HUES6 (cell line): ENCODE measurements at regions not wholly inside any gene's neighbourhood (a gene's known extent, or its start where the extent isn't known, plus 50 kb on each side); places are given as distances from the start of the nearest gene placed in this dataset.
"Not testable (repeated sequence)": the region's sequence is repeated elsewhere in the genome, so short reads cannot be mapped to it uniquely, and the experiment has no call there.

Experiments
- H3K27ac ChIP-seq: 2 replicates; pipeline ENCODE4 v1.7.0; 2013; ENCODE audit warnings: low read depth, mild to moderate bottlenecking, low read length, inconsistent platforms
- H3K27me3 ChIP-seq: 2 replicates; pipeline ENCODE4 v1.6.1; 2013; ENCODE audit warnings: low read length; ENCODE audit not compliant: control insufficient read depth, insufficient read depth
- H3K36me3 ChIP-seq: 2 replicates; pipeline ENCODE4 v1.6.1; 2013; ENCODE audit warnings: low read length; ENCODE audit not compliant: control insufficient read depth, insufficient read depth
- H3K4me1 ChIP-seq: 2 replicates; pipeline ENCODE4 v1.6.1; 2013; ENCODE audit warnings: low read length; ENCODE audit not compliant: control insufficient read depth, insufficient read depth
- H3K4me3 ChIP-seq: 2 replicates; pipeline ENCODE4 v1.5.1; 2013; ENCODE audit warnings: low read depth, low read length
- H3K9ac ChIP-seq: one replicate; pipeline ENCODE4 v1.6.1; 2013; ENCODE audit warnings: mild to moderate bottlenecking, low read length
- H3K9me3 ChIP-seq: 2 replicates; pipeline ENCODE4 v1.6.1; 2013; ENCODE audit warnings: low read depth, low read length; ENCODE audit not compliant: control insufficient read depth, insufficient read depth

DNA sequence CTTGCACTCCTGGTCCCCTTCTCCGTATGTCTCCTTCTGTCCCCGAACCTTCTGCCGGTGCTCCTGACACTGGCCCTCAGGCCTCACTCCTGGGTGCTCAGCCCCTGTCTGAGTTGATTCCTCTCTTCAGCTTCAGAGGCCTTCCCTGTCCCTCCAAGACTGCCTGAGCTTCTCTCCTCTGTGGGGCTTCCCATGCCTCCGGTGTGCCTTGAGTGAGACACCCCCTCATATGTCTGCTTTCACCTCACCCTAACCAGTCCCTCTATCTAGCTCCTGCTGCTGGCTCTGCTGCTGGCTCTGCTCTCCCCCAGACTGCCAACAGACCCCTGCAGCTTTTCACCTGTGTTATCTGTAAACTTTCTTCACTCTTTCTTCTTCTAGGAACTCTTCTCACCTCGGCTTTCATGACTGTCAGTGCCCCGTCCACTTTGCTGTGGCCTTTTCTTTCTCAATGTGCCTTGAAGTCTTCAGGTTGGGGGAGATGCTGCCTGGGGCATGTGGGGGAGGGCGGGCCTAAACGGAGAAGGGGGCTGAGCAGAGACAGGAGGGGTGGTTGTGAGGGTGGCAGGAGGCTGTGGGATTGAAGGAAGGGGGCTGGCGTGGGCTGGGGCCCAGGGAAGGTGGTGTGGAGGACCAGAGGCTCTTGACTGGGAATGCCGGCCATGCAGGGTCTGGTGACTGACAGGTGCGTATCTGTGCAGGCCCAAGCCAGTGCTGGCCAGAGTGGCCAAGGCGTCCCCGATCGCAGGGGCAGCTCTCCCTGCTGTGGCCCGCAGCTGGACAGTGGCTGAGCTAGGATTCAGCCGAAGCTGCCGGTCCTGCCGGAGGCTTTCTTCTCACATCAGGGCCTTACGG lies 81.3 kb downstream of the METRNL start:
- no peaks in the 10 kb centered on the region for H3K9me3 ChIP-seq
- H3K9ac ChIP-seq = no peak overlapping the region
- no peaks in the 10 kb centered on the region for H3K4me1 ChIP-seq
- H3K36me3 ChIP-seq = no peaks in the 10 kb centered on the region
- H3K27me3 ChIP-seq = no peaks in the 10 kb centered on the region
- no peak overlapping the region for H3K27ac ChIP-seq
- H3K4me3 ChIP-seq = no peak overlapping the region

DNA sequence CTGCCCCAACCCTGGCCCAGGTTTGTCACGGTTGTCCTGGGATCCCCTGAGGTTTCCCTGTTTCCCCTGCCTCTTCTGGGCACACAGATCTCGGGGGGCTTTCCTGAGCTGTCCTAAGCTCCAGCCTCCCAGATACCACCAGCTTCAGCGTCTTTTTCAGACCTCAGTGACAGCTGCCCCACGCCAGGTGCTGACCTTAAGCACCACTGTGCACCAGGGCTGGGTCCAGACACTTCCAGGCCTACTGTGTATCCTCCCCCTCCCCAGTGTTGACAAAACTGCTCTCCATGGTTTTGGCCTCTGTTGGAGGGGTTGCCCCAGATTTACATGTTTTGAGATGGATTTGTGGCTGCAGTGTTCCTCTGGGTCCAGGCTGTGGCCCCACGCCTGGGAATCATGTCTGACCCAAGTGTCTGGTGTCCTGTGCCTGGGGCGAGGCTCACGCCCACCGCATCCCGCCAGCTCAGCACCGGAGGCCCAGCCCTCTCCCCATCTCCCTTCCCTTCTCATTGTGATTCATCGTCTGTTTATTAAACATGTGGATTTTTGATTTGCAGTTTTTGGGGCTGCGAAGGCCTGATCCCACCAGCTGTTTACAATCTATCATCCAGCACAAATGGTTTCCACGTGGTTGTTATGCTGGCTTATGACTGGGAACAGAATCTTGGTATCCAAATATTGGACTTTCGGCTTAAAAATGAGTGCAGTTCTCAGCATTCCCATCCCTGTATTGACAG lies 82.1 kb downstream of the METRNL start:
- H3K27me3 ChIP-seq = no peaks in the 10 kb centered on the region
- H3K27ac ChIP-seq = no peak overlapping the region
- no peak overlapping the region for H3K4me3 ChIP-seq
- H3K36me3 ChIP-seq = no peaks in the 10 kb centered on the region
- no peak overlapping the region for H3K9ac ChIP-seq
- no peaks in the 10 kb centered on the region for H3K9me3 ChIP-seq
- H3K4me1 ChIP-seq = no peaks in the 10 kb centered on the region

DNA sequence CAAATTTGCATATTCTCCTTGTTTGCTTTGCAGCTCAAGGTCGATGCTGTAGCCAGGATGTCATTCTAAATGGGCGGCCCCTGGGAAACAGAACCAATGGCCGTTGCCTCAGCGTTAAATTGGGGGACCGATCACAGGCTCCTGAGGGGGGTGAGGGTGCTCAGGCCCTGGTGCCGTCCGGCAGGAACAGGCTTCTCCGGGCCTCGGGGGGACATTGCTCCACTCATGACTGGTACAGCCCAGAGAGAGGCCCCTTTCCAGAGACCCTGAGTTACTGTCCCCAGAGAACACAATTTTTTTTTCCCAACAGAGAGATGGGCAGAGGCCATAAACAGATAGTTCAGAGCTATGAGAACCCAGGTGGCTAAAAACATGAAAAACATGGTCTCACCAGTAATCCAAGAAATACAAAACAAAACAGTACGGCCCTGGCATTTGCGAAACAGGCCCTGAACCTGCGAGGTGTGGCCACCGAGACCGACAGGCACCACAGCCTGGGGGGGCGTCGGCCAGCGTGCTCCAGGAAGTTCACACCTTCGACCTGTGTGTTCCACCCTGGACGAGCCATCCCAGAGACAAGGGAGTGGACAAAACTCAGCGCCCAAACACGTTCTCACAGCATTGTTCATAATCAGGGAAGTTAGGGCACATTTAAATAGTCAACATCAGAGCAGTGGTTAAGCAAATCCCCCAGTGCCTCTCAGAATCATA lies 82.8 kb downstream of the METRNL start:
- Histone ChIP-seq H3K27ac (no peak overlapping the region), H3K36me3 (no peaks in the 10 kb centered on the region), H3K4me3 (no peak overlapping the region), H3K4me1 (no peaks in the 10 kb centered on the region), H3K9me3 (peaks cover 4% of the 10 kb centered on the region), H3K9ac (no peak overlapping the region), H3K27me3 (no peaks in the 10 kb centered on the region)

DNA sequence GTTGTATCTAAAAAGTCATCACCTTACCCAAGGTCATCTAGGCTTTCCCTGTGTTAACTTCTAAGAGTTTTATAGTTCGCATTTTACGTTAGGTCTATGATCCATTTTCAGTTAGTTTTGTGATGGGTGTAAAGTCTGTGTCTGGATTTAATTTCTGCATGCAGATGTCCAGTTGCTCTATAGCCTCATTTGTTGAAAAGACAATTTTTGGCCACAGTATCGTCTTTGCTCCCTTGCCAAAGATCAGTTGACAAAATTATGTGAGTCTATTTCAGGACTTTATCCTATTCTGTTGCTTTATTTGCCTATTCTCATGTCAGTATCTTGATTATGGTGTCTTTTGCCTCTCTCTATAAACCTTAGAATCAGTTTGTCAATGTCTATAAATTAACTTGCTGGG lies 85.1 kb downstream of the METRNL start:
- peaks cover 4% of the 10 kb centered on the region for H3K9me3 ChIP-seq
- H3K4me1 ChIP-seq = no peaks in the 10 kb centered on the region

DNA sequence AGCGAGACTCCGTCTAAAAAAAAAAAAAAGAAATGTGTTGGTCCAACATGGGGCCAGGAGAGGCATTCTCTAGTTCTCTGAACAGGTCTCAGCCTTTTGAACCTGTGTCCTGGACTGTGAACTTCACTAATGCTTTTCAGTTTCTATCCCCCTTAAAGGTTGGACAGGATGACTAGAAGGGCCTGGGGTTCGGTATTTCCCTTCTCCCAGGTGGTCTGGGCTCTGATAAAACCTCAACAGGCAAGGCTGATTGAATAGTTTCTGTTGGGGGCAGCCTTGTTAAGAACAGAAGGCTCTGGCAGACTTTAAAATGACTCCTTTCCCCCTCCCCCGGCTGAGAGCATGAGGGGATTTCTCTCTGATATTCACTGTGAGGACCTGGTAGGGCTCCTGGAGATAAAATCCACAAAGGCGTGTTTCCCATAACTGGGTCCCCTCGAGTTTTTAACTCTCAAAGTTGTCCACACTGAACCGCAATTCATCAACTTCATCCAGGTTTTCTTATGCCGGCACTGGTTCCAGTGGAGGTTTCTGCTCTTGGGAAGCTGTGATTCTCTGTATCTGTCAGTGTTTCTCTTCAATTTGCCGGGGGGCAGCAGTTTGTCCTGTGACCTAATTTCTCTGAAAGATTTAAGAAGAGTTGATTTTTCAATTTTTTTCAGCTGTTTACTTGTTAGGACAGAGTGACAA lies 91.3 kb downstream of the METRNL start:
- no peaks in the 10 kb centered on the region for H3K27me3 ChIP-seq
- peaks cover 9% of the 10 kb centered on the region; the same call in 1 of the 2 replicates for H3K4me1 ChIP-seq
- no peaks in the 10 kb centered on the region for H3K36me3 ChIP-seq
- no peak overlapping the region for H3K27ac ChIP-seq
- H3K4me3 ChIP-seq = no peak overlapping the region
- H3K9me3 ChIP-seq = peaks cover 4% of the 10 kb centered on the region
- no peak overlapping the region for H3K9ac ChIP-seq

More for the DNA sequence above, 85.1 kb downstream of the METRNL start:
- no peaks in the 10 kb centered on the region for H3K36me3 ChIP-seq
- H3K4me3 ChIP-seq = no peak overlapping the region
- H3K27ac ChIP-seq = no peak overlapping the region
- H3K9ac ChIP-seq = no peak overlapping the region
- no peaks in the 10 kb centered on the region for H3K27me3 ChIP-seq

DNA sequence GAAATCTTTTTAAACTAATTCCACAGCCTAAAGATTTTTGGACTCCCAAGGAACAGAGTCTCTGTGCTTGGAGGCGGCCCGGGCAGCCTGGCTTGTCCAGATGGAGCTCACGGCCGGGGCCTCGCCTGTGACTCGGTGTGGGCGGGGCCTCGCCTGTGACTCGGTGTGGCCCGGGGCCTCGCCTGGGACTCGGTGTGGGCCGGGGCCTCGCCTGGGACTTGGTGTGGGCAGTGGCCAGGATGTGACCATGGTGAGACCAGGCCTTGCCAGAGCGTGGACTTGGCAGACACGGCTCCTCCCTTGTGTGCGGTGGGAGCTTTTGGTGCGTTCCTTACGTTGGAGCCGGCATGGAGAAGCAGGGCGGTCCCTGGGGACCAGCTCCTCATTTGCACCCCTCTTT lies 92.3 kb downstream of the METRNL start:
- no peaks in the 10 kb centered on the region for H3K36me3 ChIP-seq
- H3K4me3 ChIP-seq = no peak overlapping the region
- peaks cover 4% of the 10 kb centered on the region for H3K9me3 ChIP-seq
- H3K27me3 ChIP-seq = no peaks in the 10 kb centered on the region
- no peak overlapping the region for H3K27ac ChIP-seq
- peaks cover 9% of the 10 kb centered on the region; the same call in 1 of the 2 replicates for H3K4me1 ChIP-seq
- no peak overlapping the region for H3K9ac ChIP-seq

DNA sequence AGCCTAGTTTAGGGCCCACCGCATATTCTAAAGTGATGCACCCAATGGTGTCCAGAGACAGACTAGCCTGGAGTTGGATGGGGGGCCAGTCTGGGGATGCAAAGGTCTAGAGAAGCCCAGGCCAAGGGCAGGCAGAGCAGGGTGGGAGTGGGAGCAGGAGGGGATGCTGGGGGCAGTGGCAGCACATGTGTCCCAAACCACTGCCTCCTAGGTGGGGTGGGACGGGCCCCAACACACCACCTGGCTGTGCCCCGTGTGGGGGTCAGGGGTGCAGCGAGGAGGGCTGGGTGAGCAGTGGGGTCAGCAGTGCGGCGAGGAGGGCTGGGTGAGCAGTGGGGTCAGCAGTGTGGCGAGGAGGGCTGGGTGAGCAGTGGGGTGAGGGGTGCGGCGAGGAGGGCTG lies 92.7 kb downstream of the METRNL start:
- not testable (repeated sequence) for H3K9ac ChIP-seq, H3K27me3 ChIP-seq, H3K36me3 ChIP-seq

DNA sequence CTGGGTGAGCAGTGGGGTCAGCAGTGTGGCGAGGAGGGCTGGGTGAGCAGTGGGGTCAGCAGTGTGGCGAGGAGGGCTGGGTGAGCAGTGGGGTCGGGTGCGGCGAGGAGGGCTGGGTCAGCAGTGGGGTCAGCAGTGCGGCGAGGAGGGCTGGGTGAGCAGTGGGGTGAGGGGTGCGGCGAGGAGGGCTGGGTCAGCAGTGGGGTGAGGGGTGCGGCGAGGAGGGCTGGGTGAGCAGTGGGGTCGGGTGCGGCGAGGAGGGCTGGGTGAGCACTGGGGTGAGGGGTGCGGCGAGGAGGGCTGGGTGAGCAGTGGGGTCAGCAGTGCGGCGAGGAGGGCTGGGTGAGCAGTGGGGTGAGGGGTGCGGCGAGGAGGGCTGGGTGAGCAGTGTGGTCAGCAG lies 93.2 kb downstream of the METRNL start:
- not testable (repeated sequence) for H3K9ac ChIP-seq, H3K27me3 ChIP-seq

More for the DNA sequence above, 92.7 kb downstream of the METRNL start:
- not testable (repeated sequence) for H3K27ac ChIP-seq, H3K9me3 ChIP-seq, H3K4me3 ChIP-seq, H3K4me1 ChIP-seq

DNA sequence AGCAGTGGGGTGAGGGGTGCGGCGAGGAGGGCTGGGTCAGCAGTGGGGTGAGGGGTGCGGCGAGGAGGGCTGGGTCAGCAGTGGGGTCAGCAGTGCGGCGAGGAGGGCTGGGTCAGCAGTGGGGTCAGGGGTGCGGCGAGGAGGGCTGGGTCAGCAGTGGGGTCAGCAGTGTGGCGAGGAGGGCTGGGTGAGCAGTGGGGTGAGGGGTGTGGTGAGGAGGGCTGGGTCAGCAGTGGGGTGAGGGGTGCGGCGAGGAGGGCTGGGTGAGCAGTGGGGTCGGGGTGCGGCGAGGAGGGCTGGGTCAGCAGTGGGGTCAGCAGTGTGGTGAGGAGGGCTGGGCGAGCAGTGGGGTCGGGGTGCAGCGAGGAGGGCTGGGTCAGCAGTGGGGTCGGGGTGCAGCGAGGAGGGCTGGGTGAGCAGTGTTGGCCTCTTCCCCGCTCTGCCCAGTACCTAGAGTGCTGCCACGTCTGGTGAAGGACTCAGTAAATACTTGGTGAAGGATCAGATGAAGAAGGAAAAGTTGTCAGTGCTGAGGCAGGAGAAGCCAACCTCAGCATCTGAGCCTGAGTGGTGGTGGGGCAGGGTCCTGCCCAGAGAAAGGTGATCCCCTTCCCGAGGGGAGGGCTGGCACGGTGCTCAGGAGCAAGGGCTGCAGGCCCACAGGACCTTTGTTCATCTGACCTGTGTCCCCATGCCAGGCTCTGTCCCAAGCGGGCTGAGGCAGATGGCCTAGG lies 93.9 kb downstream of the METRNL start:
- H3K4me3 ChIP-seq, H3K4me1 ChIP-seq, H3K9me3 ChIP-seq, H3K27me3 ChIP-seq, H3K9ac ChIP-seq, H3K36me3 ChIP-seq, H3K27ac ChIP-seq: not testable (repeated sequence)

More for the DNA sequence above, 93.2 kb downstream of the METRNL start:
- not testable (repeated sequence) for H3K9me3 ChIP-seq, H3K4me1 ChIP-seq, H3K27ac ChIP-seq, H3K36me3 ChIP-seq, H3K4me3 ChIP-seq

DNA sequence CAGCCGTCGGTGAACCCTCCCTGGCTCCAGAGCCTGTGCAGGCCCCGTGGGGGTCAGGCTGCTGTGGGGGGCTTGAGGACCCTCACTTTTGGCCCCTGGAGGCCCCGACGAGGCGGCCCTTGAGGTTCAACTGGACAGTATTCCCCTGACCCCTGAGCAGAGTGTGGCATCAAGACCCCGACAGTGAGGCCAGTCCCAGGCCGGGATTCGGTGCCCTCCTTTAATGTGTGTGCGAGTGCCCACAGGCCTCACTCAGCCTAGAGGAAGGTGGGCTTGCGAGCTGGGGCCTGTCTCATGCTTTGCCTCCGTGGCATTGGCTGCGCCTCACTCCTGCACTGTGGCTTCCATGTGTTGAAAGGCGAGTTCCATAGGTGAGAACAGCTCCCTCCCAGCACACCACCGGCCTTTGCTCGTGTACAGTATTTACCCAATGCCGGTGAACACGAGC lies 94.5 kb downstream of the METRNL start:
- H3K4me3 ChIP-seq = no peak overlapping the region
- no peaks in the 10 kb centered on the region for H3K27me3 ChIP-seq
- no peaks in the 10 kb centered on the region for H3K36me3 ChIP-seq
- no peaks in the 10 kb centered on the region for H3K9me3 ChIP-seq
- H3K9ac ChIP-seq = no peak overlapping the region
- H3K27ac ChIP-seq = no peak overlapping the region
- peaks cover 9% of the 10 kb centered on the region; the same call in 1 of the 2 replicates for H3K4me1 ChIP-seq
